HG02981 (cell line): ENCODE measurements at regions not wholly inside any gene's neighbourhood (a gene's known extent, or its start where the extent isn't known, plus 50 kb on each side); places are given as distances from the start of the nearest gene placed in this dataset.

Experiments
- ATAC-seq: cut with Tn5 transposase; IDR thresholded peaks from one replicate; pipeline ENCODE4 v1.9.1; 2021; ENCODE audit warnings: mild to moderate bottlenecking, moderate library complexity; ENCODE audit not compliant: unreplicated experiment

- no peak for ATAC-seq
Observed at GRCh38 chr4:123867910-123868587, 471.5 kb downstream of the SPRY1 start.

- no peak for ATAC-seq
Observed at GRCh38 chr4:123869286-123870215, 473.0 kb downstream of the SPRY1 start.

DNA sequence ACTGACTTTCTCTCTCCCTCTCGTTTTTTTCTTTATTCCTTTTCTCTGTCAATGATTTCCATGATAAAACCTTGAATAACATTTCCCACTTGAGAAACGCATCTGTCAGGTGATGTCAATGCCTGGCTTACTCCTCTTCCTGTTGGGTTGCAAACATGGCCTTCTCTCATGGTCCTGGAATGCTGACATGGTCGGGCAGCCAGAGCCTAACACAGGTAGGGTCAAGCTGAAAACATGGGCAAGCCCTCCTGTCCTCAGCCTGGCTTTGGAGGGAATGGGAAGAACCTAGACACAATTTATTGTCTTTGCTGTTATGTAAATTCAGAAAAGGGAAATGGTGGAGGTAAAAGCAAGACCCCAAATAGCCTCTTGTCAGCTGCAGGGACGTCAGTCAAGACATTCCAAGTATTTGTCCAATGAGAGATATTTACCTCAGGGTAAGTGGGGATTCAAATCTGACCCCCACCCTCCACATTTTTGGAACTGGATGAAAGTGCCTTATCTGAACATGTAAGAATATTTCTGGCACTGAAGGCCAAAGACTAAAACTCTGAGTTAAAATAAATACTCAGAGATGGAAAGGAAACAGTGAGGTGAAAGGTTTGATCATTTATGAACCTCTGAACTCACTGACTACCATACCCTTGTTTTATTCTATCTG is 473.8 kb downstream of the SPRY1 start:
- no peak for ATAC-seq

DNA sequence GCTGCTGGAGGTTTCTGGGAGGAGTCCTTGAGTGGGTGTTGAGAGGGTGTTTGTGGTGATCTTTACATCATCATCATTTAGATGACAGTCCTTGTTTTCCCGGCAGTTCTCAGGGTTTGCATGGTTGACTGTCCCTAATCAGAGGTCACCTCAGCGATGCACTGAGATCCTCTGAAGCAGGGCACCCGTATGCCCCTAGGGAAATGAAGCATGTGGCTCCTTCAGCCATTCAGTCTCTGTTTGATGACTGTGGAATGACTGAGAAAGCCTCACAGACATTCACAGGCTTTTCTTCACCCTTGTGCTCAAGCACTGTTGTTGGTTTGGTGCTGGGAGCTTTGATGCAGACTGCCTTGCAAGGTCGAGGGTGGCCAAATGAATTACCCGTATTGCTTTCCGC is 474.7 kb downstream of the SPRY1 start:
- ATAC-seq: no peak

GRCh38 chr4:123874063-123874462 is 477.5 kb downstream of the SPRY1 start:
- ATAC-seq: no peak

DNA sequence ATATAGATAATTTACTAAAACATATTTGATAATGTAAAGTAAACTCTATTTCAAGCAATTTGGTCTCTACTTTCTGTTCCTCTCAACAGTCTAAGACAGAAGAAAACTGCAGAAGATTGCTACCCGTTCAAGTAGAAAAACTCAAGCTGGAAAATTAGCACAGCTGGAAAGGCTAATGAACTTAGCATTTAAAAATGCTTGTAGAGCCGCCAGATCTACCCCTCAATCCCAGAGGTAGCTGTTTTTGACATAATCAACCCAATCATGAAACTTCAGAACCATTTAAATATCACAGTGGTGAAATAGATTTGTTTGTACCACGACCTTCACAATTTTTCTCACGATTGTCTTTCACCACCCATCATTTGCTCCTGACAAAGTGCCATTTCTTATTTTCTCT is 479.5 kb downstream of the SPRY1 start:
- ATAC-seq: no peak

DNA sequence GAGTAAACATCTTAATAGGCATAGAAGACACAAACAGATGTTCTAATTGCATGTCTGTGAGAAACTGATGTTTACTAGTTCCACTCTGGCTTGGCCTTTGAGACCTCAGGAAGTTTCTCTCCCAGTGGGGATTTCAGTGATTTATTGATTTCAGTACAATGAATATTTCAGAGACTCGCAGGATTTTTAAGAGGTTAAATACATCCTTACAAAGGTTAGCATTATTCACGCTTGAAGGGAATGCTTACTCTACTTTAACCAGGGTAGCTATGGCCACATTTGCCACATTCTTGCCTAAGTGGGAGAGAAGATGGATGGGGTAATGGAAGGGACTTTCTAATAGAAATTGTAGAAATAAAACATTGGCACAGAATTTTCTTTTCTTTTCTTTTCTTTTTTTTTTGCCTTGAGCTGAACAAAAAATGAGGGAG is 480.1 kb downstream of the SPRY1 start:
- no peak for ATAC-seq

DNA sequence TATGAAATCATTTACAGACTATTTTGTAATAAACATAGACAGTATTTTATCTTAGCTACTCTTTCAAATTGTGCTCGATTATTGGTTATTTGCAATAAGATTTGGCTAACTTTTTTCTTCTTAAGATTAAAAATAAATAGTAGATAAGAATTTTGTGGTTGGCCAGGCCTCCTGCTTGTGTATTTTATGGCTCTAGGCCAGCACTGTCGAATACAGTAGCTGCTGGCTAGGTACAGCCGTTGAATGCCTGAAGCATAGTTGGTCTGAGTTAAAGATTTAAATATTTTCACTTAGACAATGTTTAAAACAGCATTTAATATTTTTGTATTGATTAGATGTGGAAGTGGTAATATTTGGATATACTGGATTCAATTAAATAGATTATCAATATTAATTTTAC is 481.0 kb downstream of the SPRY1 start:
- no peak for ATAC-seq

DNA sequence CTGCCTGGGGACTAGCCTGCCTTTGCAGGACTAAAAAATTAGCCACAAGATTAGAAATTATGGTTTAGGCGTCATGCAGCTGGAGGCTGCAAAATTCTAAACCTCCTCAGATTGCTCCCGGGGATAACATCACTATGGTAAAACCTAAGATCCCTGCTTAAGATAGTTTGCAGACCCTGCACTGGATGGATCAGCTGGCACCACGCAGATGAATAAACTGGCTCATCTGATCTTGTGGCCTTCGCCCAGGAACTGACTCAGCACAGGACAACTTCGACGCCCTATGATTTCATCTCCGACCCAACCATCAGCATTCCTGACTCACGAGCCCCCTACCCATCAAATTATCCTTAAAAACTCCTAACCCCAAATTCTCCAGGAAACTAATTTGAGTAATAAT is 482.4 kb downstream of the SPRY1 start:
- ATAC-seq: no peak

DNA sequence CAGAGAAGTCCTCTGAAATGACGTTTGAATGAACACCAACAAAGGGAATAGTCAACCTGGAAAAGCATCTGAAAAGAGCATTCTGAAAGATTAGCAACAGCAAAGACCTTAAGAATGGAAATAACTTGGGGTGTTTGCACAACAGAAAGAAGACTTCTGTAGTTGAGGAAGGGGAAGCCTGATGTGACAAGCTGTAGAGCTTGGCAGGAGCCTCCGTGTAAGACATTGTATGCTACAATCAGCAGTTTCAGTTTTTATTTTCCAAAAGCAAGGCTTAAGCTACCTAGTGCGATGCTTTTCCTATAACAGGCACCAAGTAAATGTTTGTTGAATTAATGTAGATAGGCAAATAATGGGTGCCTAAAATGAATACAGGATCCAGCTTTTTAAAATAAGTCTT is 484.0 kb downstream of the SPRY1 start:
- ATAC-seq: no peak

GRCh38 chr4:123884922-123885321 is 488.3 kb downstream of the SPRY1 start:
- no peak for ATAC-seq

DNA sequence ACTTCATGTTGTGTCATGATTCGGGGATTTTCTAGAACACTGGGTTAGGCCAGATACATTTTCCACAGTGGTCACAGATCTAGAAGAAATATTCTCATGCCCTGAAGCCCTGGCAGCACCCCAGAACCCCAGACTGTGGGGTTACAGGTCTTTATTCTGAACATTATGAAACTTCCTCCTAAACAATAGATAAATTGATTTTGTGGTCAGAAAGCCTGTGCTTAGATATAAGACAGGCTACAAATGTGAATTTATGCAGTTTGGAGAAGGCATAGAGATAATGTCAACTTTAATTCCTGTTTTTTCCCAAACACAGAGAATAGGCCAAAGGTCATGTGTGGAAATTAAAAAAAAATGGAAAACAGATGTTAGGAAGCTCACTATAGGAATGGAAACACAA is 492.9 kb downstream of the SPRY1 start:
- no peak for ATAC-seq

GRCh38 chr4:123890889-123891288 is 494.3 kb downstream of the SPRY1 start:
- no peak for ATAC-seq

DNA sequence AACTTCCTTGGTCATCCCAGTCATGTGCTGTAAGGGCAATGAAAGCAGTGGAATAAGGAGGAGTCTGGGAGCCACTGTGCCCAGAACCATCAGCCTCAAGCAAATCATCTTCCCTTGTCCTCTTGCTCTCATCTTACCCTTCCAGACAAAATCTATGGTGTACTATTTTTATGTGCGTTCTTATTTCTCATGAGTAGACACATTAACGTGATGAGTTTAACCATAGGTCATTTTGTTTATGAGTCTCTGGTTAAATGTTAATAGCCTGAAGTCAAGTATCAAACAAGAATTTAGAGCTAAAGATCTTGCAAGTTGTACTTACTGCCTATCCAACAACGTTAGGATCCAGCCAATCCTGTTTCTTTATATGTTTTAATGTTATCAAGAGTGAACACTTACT is 495.3 kb downstream of the SPRY1 start:
- ATAC-seq: no peak

GRCh38 chr4:123892368-123892976 is 495.9 kb downstream of the SPRY1 start:
- no peak for ATAC-seq

GRCh38 chr4:123893011-123893981 is 496.7 kb downstream of the SPRY1 start:
- ATAC-seq: no peak

GRCh38 chr4:123896446-123897071 is 500.0 kb downstream of the SPRY1 start:
- ATAC-seq: no peak

DNA sequence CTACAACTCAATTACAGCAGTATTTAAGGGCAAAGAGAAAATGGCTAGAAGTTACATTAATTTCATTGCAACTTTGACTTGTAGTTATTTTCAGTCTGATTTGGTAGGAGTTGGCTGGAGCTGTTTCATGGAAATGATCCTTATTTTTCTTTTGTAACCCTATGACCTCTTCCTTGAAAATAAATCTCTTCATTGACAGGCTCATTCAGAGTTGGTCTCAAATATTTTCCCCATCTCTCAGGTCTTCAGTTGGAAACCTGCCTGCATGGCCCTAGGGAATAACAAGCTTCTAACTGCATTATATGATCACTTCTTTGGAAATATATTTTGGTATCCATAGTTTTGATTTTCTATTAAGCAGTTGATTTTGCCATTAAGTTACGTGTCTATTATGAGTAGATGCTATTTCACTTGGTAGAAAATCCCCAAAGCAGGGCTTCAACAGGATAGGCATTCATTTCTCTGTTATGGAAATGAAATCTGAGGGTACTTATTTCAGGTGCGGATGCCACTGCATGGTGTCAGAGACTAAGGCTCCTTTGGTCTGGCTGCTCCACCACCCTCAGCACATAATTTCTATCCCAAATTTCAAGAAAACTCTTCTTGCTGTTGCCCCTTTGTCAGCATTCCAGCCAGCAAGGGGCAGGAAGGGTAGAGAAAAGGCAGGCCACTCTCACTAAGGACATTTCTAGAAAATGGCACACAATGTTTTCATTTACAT is 502.5 kb downstream of the SPRY1 start:
- ATAC-seq: no peak

- ATAC-seq: no peak
Observed at GRCh38 chr4:123904882-123905281, 508.3 kb downstream of the SPRY1 start.
